ENCODE measurements at regions not wholly inside any gene's neighbourhood (a gene's known extent, or its start where the extent isn't known, plus 50 kb on each side); places are given as distances from the start of the nearest gene placed in this dataset.
A peak's percentile ranks its signal among the peaks of the same experiment; 100 is the strongest.
"Not testable (repeated sequence)": the region's sequence is repeated elsewhere in the genome, so short reads cannot be mapped to it uniquely, and the experiment has no call there.

GRCh38 chr10:128178302-128178958, 52.2 kb upstream of the MKI67 start:
- no peak for DNase-seq

- no peak for DNase-seq
Measured at GRCh38 chr10:128180843-128181242, 54.6 kb upstream of the MKI67 start.

GRCh38 chr10:128185627-128186026, 59.4 kb upstream of the MKI67 start:
- DNase-seq = no peak

- no peak for DNase-seq
Measured at GRCh38 chr10:128186959-128187787, 61.0 kb upstream of the MKI67 start.

GRCh38 chr10:128187788-128188185, 61.6 kb upstream of the MKI67 start:
- DNase-seq = no peak

GRCh38 chr10:128189176-128189575, 63.0 kb upstream of the MKI67 start:
- no peak for DNase-seq

GRCh38 chr10:128191847-128192246, 65.6 kb upstream of the MKI67 start:
- no peak for DNase-seq

- not testable (repeated sequence) for DNase-seq
Measured at GRCh38 chr10:128201826-128202225, 75.6 kb upstream of the MKI67 start.

- DNase-seq = no peak
Measured at GRCh38 chr10:128203028-128203427, 76.8 kb upstream of the MKI67 start.

- DNase-seq = not testable (repeated sequence)
Measured at GRCh38 chr10:128205591-128205990, 79.4 kb upstream of the MKI67 start.

GRCh38 chr10:128206676-128207075, 80.5 kb upstream of the MKI67 start:
- no peak for DNase-seq

- DNase-seq = no peak
Measured at GRCh38 chr10:128209862-128210214, 83.6 kb upstream of the MKI67 start.

- DNase-seq = no peak
Measured at GRCh38 chr10:128210215-128211063, 84.2 kb upstream of the MKI67 start.

GRCh38 chr10:128211064-128211504, 84.9 kb upstream of the MKI67 start:
- no peak for DNase-seq

GRCh38 chr10:128211953-128212727, 85.9 kb upstream of the MKI67 start:
- DNase-seq = peak; percentile 8

GRCh38 chr10:128213156-128213555, 86.9 kb upstream of the MKI67 start:
- no peak for DNase-seq

GRCh38 chr10:128215733-128216132, 89.5 kb upstream of the MKI67 start:
- no peak for DNase-seq

- no peak for DNase-seq
Measured at GRCh38 chr10:128217136-128217535, 90.9 kb upstream of the MKI67 start.

- DNase-seq = no peak
Measured at GRCh38 chr10:128218161-128218560, 91.9 kb upstream of the MKI67 start.

GRCh38 chr10:128219295-128219694, 93.1 kb upstream of the MKI67 start:
- DNase-seq = no peak

GRCh38 chr10:128220021-128220420, 93.8 kb upstream of the MKI67 start:
- no peak for DNase-seq

- DNase-seq = no peak
Measured at GRCh38 chr10:128221117-128221516, 94.9 kb upstream of the MKI67 start.

GRCh38 chr10:128221807-128222206, 95.6 kb upstream of the MKI67 start:
- no peak for DNase-seq

Data from NCI-H2107 (cell line).